Neural cell (in vitro differentiated cells): ENCODE measurements at regions not wholly inside any gene's neighbourhood (a gene's known extent, or its start where the extent isn't known, plus 50 kb on each side); places are given as distances from the start of the nearest gene placed in this dataset.

Experiments used
- H2AFZ ChIP-seq: fragments of 200-600, 300-800 bp; sonication (generic), shearing (Covaris generic); 2 replicates; pipeline ENCODE4 v1.6.0; 2014; ENCODE audit warnings: low read depth, mild to moderate bottlenecking, antibody characterized with exemption, low read length, moderate library complexity
- H3F3A ChIP-seq: fragments of 200-600 bp; shearing (Covaris generic); 2 replicates; pipeline ENCODE4 v1.6.1; 2016; ENCODE audit warnings: mild to moderate bottlenecking, moderate library complexity, mixed read lengths, antibody characterized with exemption, low read length; ENCODE audit not compliant: insufficient read depth, poor library complexity, severe bottlenecking
- H3K27ac ChIP-seq: fragments of 200-600, 300-800 bp; sonication (generic), shearing (Covaris generic); 2 replicates; pipeline ENCODE4 v1.5.1; 2014; ENCODE audit warnings: mild to moderate bottlenecking, low read length, moderate library complexity
- H3K27me3 ChIP-seq: fragments of 300-800, 200-600 bp; sonication (generic), shearing (Covaris generic); 2 replicates; pipeline ENCODE4 v1.6.0; 2014; ENCODE audit warnings: mild to moderate bottlenecking, low read depth, low read length, moderate library complexity; ENCODE audit not compliant: insufficient read depth
- H3K36me3 ChIP-seq: fragments of 300-800, 200-600 bp; sonication (generic), shearing (Covaris generic); 2 replicates; pipeline ENCODE4 v1.5.1; 2014; ENCODE audit warnings: mild to moderate bottlenecking, antibody characterized with exemption, low read length, moderate library complexity; ENCODE audit not compliant: insufficient read depth
- H3K4me2 ChIP-seq: fragments of 300-800, 200-600 bp; sonication (generic), shearing (Covaris generic); 2 replicates; pipeline ENCODE4 v1.6.0; 2014; ENCODE audit warnings: mild to moderate bottlenecking, low read length
- H3K4me3 ChIP-seq: fragments of 300-800, 200-600 bp; sonication (generic), shearing (Covaris generic); 2 replicates; pipeline ENCODE4 v1.5.1; 2014; ENCODE audit warnings: mild to moderate bottlenecking, low read length, moderate library complexity
- H3K79me2 ChIP-seq: fragments of 200-600 bp; shearing (Covaris generic); replicated peaks from 2 replicates; pipeline ENCODE4 v1.6.0; 2014; ENCODE audit warnings: mild to moderate bottlenecking, low read length, moderate library complexity; ENCODE audit not compliant: insufficient read depth
- H3K9ac ChIP-seq: fragments of 300-800, 200-600 bp; sonication (generic), shearing (Covaris generic); 2 replicates; pipeline ENCODE4 v1.6.1; 2016; ENCODE audit warnings: mild to moderate bottlenecking, low read length, mixed read lengths
- H3K9me2 ChIP-seq: fragments of 200-600 bp; shearing (Covaris generic); 2 replicates; pipeline ENCODE4 v1.6.1; 2016; ENCODE audit warnings: mild to moderate bottlenecking, low read length, mixed read lengths; ENCODE audit not compliant: insufficient read depth
- H3K9me3 ChIP-seq: fragments of 200-600, 300-800 bp; sonication (generic), shearing (Covaris generic); 2 replicates; pipeline ENCODE4 v1.6.1; 2016; ENCODE audit warnings: mild to moderate bottlenecking, mixed run types, low read length, moderate library complexity, mixed read lengths
- H4K20me1 ChIP-seq: fragments of 200-600 bp; shearing (Covaris generic); 2 replicates; pipeline ENCODE4 v1.6.1; 2016; ENCODE audit warnings: mild to moderate bottlenecking, mixed run types; ENCODE audit not compliant: insufficient read depth
- CTCF ChIP-seq: fragments of 450-650 bp; IDR thresholded peaks from 2 replicates; pipeline ENCODE4 v1.5.1; 2014; ENCODE audit warnings: antibody characterized with exemption, mild to moderate bottlenecking, moderate library complexity; ENCODE audit not compliant: poor library complexity, severe bottlenecking
- EP300 ChIP-seq: fragments of 450-650 bp; conservative IDR thresholded peaks from 2 replicates; pipeline ENCODE4 v1.6.1; 2014; ENCODE audit warnings: antibody characterized with exemption, mild to moderate bottlenecking, moderate library complexity; ENCODE audit not compliant: poor library complexity, severe bottlenecking
- EZH2 ChIP-seq: fragments of 200-600, 300-800 bp; shearing (Covaris generic), sonication (generic); IDR thresholded peaks from 2 replicates; pipeline ENCODE4 v1.6.1; 2014; ENCODE audit warnings: antibody characterized with exemption, low read length, borderline replicate concordance, mild to moderate bottlenecking; ENCODE audit not compliant: insufficient read depth, poor library complexity, severe bottlenecking
- MXI1 ChIP-seq: fragments of 450-650 bp; conservative IDR thresholded peaks from 2 replicates; pipeline ENCODE4 v1.6.1; 2014; ENCODE audit warnings: antibody characterized with exemption, mild to moderate bottlenecking; ENCODE audit not compliant: poor library complexity, severe bottlenecking
- POLR2AphosphoS5 ChIP-seq: IDR thresholded peaks from 2 replicates; pipeline ENCODE4 v1.6.1; 2012
- RAD21 ChIP-seq: fragments of 450-650 bp; conservative IDR thresholded peaks from 2 replicates; pipeline ENCODE4 v1.6.1; 2014; ENCODE audit warnings: antibody characterized with exemption, mild to moderate bottlenecking, moderate library complexity
- SMC3 ChIP-seq: fragments of 450-650 bp; conservative IDR thresholded peaks from 2 replicates; pipeline ENCODE4 v1.6.1; 2014; ENCODE audit warnings: antibody characterized with exemption, mild to moderate bottlenecking, moderate library complexity; ENCODE audit not compliant: poor library complexity
- TAF1 ChIP-seq: IDR thresholded peaks from 2 replicates; pipeline ENCODE4 v1.6.1; 2012; ENCODE audit warnings: low read depth
- TF ChIP-seq, protein P1 (sequence below): IDR thresholded peaks from 2 replicates; pipeline ENCODE4 v1.6.1; 2012; ENCODE audit warnings: borderline replicate concordance

DNA sequence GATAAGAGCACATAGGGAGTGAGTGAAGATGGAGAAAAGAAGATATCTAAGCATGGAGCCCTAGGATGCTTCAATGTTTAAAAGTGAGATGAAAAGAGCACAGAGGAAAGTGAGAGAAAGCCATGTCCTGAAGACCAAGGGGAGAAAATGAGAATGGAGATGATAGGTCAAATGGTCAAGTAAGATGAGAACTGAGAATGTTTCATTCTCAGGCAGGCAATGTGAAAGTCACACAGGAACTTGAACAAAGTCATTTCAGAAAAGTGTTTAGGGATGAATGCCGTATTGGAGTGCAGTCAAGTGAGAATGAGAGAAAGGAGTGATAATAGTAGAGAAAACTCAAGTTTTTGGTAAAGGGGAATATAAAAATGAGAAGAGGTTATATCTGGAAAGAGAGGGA lies 148.7 kb upstream of the PTCHD1 start:
- H3K79me2 ChIP-seq: no peaks in the 10 kb centered on the region
- no peaks in the 10 kb centered on the region for H3K27me3 ChIP-seq
- H3K9me2 ChIP-seq: no peaks in the 10 kb centered on the region
- no peaks in the 10 kb centered on the region for H3F3A ChIP-seq
- TF ChIP-seq, protein P1, sequence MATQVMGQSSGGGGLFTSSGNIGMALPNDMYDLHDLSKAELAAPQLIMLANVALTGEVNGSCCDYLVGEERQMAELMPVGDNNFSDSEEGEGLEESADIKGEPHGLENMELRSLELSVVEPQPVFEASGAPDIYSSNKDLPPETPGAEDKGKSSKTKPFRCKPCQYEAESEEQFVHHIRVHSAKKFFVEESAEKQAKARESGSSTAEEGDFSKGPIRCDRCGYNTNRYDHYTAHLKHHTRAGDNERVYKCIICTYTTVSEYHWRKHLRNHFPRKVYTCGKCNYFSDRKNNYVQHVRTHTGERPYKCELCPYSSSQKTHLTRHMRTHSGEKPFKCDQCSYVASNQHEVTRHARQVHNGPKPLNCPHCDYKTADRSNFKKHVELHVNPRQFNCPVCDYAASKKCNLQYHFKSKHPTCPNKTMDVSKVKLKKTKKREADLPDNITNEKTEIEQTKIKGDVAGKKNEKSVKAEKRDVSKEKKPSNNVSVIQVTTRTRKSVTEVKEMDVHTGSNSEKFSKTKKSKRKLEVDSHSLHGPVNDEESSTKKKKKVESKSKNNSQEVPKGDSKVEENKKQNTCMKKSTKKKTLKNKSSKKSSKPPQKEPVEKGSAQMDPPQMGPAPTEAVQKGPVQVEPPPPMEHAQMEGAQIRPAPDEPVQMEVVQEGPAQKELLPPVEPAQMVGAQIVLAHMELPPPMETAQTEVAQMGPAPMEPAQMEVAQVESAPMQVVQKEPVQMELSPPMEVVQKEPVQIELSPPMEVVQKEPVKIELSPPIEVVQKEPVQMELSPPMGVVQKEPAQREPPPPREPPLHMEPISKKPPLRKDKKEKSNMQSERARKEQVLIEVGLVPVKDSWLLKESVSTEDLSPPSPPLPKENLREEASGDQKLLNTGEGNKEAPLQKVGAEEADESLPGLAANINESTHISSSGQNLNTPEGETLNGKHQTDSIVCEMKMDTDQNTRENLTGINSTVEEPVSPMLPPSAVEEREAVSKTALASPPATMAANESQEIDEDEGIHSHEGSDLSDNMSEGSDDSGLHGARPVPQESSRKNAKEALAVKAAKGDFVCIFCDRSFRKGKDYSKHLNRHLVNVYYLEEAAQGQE: no peak
- no peak for TF ChIP-seq MXI1
- TF ChIP-seq RAD21: no peak
- no peak for TF ChIP-seq TAF1
- no peak overlapping the region for H3K4me2 ChIP-seq
- H3K4me3 ChIP-seq: no peak overlapping the region
- H4K20me1 ChIP-seq: no peaks in the 10 kb centered on the region
- H2AFZ ChIP-seq: no peak overlapping the region
- no peak overlapping the region for H3K9ac ChIP-seq
- no peak overlapping the region for H3K27ac ChIP-seq
- no peaks in the 10 kb centered on the region for H3K9me3 ChIP-seq
- no peaks in the 10 kb centered on the region for H3K36me3 ChIP-seq

DNA sequence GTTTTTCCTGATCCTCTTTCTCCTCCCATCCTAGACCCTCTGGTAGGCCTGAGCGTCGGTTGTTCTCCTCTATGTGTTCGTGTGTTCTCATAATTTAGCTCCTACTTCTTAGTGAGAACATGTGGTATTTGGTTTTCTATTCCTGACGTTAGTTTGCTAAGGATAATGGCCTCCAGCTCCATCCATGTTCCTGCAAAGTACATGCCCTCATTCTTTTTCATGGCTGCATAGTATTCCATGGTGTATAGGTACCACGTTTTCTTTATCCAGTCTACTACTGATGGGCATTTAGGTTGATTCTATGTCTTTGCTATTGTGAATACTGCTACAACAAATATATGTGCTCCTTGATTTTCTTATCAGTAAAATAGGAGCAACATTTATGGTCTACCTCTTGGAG lies 146.8 kb upstream of the PTCHD1 start:
- H4K20me1 ChIP-seq: no peaks in the 10 kb centered on the region
- no peak overlapping the region for H3K27ac ChIP-seq
- no peaks in the 10 kb centered on the region for H3K27me3 ChIP-seq
- H3K9me3 ChIP-seq: no peaks in the 10 kb centered on the region
- no peaks in the 10 kb centered on the region for H3K79me2 ChIP-seq
- TF ChIP-seq CTCF (no peak), RAD21 (no peak), EZH2 (no peak), EP300 (no peak), POLR2AphosphoS5 (no peak), SMC3 (no peak), TAF1 (no peak)
- TF ChIP-seq, protein P1: no peak
- no peak overlapping the region for H3K4me3 ChIP-seq
- H3F3A ChIP-seq: no peaks in the 10 kb centered on the region
- H3K4me2 ChIP-seq: no peak overlapping the region
- no peak overlapping the region for H3K9ac ChIP-seq
- H2AFZ ChIP-seq: no peak overlapping the region
- no peaks in the 10 kb centered on the region for H3K36me3 ChIP-seq
- no peaks in the 10 kb centered on the region for H3K9me2 ChIP-seq
